NCI-H128 (cell line): ENCODE measurements at regions not wholly inside any gene's neighbourhood (a gene's known extent, or its start where the extent isn't known, plus 50 kb on each side); places are given as distances from the start of the nearest gene placed in this dataset.

Experiments
- DNase-seq: peaks from one replicate; lab custom pipeline; 2025; ENCODE audit not compliant: unreplicated experiment; lab: John Stamatoyannopoulos, UW

DNA sequence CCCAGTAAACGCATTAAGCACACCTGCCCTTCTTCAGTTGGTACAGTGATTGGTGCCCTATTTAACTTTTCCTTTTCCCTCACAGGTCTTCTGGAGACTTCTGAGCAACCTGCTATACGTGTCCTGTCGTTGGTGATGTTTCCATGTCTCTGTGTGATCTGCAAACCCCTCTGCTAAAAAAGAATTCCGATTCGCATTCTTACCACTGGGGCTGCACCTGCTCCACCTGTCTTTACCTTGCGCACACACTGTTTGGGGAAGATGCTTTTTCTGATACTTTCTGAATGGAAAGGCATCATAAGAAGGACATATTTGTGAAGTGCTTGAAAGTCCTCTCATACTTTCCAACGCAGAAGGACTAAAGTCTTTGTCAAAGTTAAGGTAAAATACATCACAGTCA lies 323.9 kb upstream of the SOX11 start:
- no peak for DNase-seq

DNA sequence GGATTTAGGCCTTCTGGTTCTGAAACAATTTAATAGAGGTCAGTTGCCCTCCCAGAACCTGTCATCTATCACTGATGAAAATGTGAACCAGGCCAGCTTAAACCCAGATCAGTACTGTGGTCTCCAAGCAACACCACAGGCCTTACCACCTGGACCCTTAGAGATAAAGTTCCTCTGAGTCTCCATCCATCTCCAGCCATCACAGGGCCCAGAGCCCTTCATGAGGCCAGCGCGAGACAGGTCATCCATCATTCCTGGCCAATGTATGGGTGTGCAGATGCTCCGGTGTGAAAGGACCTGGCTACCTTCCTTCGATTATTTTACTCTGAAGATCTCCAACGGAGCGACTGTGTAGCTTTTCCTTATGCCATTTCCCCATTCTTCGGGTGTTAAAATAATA lies 322.7 kb upstream of the SOX11 start:
- DNase-seq = no peak

DNA sequence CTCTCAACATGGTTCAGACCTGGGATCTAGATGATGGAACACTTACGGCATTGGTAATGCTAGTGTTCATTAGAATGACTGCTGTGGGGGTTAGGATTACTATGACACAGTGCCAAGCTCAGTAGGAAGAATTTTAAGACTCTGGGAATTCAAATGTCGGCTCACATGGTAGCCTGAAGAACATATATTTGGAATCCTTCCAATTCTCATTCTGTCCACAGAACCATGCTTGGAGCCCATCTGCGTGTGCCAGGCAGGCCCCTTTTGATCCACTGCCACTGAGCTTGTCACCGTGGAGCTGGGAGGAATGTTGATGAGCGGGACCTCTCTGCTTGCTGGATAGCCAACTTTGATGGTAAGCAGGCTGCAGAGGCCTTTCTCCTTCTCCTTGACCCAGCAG lies 322.0 kb upstream of the SOX11 start:
- no peak for DNase-seq

DNA sequence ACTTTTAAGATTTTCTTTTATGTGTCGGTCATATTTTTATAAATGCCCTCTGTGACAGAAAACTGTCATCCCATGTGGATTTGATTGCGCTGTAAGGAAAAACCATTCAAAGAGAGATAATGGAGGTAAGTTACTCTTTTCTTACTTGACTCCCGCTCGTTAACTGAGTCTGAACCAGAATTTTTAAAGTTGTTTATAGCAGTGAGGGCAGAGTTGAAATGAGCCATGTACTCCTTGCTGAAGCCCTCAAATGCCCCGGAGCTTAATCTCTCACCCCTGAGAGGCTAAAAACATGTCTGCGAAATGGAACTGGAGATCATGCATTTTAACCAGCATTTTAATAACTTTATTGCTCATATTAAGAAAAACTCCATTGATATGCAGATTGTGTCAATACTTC lies 320.0 kb upstream of the SOX11 start:
- no peak for DNase-seq

DNA sequence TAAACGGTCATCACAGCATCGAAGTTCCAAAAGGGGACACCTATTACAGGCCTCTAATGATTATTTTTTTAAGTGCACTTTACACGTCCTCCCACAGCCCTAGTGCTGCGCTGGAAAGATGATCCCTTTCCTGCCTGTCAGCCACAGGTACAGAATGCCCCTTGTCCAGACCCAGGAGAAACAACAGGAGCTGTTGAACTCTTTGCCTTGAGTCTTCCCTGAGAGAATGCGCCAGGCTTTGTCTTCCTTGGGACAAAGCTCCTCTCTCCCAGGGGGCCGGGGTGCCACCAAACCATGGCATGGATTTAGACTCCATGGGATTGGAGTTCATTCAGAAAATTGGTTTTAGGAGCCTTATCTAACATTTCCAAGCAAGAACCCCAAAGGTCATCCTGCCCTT lies 319.0 kb upstream of the SOX11 start:
- DNase-seq = peak; percentile 23

DNA sequence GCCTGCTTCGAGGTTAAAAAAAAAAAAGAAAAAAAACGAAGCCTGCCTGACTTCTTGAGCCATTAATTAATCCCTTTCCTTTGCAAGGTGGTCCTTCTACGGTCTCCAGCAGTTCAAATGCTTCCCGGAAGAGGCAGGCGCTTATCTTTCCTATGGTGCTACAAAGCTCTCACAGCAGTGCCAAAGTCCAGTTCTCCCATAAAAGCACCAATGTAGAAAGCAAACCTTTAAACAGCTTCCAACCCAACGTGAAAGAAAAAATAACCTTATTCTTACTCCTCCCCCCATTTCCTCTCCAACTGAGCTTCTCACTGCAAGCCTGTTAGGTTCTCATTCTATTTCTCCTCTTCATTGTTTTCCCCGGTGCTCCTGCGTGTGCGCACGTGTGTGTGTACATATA lies 317.4 kb upstream of the SOX11 start:
- no peak for DNase-seq

DNA sequence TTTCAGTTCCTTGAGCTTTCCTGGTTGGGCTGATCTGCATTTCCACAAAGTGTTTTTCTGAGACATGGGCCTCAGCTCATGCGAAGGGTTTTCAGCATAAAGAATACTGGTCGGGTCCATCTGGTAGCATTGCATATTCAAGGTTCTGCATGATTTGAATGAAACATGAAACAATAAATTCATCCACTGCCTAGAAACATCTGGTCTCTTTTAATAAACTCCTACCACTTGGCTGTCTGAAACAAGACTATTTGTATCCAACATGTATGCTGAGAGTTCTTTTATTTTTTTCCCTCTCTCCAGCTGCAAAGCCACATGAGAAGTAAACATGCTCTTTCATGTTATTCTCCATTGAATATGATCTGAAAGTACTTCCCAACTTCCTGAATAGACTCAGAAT lies 314.9 kb upstream of the SOX11 start:
- DNase-seq = no peak

DNA sequence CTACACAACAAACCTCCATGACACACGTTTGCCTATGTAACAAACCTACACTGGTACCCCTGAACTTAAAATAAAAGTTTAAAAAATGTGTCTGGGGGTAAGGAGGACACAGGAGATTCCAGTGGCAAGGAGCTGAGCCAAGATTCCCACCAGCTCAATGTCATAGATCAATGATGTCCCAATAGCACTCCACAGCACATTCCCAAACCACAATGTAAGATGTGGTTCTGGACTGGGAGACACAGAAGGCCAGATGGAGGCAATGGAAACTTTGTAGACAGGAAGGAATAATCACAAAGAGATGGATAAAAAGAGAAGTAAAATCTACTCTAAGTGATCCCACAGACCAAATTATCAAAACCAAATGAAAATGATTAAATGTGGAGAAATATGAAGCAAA lies 312.4 kb upstream of the SOX11 start:
- DNase-seq = no peak

DNA sequence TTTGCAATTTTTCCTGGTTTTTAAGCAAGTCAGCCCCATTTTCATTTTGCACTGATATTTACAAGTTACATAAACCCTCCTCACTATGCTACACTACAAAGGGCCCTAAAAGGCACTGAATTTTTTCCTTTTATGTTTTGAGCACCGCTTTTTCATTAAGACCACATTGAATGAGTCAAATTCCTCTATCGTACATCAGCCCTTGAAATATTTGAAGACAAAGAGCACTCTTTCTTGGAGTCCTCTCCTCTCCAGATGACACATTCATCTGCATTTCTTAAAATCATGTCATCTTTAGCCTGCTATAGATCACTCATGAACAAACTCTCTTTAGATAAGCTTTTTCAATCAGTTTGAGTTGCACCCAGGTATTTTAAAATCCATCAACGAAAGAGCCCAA lies 306.6 kb upstream of the SOX11 start:
- no peak for DNase-seq

DNA sequence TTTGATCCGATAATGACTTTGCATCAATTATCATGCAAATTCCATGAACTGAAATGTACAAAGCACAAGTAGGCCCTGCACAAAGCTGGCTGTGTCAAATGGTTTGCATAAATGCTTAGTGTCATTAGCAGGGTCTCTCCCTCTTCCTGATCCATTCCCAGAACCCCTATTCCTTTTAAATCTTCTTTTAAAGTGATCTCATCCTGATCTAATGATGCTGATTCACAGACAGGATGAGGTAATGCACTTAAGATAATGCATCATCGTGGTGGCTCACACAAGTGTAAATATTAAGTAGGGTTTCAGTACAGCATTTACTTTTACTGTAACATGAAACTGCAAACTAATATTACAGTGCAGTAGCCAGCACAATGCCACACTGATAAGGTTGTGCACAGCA lies 304.8 kb upstream of the SOX11 start:
- no peak for DNase-seq

DNA sequence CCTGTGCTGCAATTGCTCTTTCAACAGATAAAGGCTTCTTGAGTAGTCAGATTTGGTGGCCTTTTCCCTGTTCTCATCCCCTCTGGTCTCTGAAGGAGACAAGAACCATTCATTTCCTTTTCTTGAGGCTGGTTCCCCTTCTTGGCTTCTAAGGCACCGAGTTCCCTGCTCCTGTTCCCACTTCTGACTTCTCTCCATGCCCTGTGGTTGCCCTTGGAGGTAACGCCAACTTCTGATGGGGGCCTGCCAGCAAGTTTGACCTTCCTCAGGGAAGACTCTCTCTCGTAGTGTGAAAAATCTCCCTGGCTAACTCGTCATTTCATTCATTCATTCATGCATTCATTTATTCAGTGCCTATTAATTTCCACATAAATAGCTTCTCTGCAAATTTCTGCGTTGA lies 302.4 kb upstream of the SOX11 start:
- DNase-seq = no peak

DNA sequence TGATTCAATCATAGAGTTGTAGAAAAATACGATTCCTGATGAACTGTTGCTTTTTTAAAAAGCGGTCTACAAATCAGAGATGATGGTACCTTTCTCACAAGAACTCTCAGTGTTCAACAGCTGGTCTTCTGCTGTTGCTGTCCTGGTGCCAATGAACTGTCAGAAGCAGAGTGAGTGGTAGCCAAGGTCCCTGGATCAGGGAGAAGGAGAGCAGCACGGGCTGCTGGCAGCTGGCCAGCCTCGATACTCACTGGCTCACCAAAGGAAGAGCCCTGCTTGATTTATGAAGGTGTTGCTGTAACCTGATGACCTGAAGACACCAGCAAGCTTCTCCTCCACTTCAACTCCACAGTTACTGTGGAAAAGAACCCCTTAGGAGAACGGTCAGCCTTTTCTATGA lies 300.8 kb upstream of the SOX11 start:
- DNase-seq = no peak

DNA sequence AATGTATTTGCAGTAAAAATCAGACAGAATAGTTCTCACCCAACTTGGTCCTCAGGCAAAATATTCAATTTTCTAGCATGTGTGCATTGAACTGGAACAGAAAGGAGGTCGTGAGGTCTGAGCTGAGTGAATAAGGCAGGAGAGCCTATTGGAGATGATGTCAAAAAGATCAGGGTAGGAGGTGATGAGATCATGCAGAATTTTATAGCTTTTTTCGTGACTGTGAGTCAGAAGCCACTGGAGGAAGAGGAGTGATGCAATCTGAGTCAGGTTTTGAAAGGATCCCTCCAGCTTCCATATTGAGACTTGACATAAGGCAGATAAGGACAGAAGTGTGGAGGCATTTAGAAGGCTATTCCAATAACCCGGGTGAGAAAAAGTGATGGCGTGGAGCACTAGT lies 299.5 kb upstream of the SOX11 start:
- no peak for DNase-seq

DNA sequence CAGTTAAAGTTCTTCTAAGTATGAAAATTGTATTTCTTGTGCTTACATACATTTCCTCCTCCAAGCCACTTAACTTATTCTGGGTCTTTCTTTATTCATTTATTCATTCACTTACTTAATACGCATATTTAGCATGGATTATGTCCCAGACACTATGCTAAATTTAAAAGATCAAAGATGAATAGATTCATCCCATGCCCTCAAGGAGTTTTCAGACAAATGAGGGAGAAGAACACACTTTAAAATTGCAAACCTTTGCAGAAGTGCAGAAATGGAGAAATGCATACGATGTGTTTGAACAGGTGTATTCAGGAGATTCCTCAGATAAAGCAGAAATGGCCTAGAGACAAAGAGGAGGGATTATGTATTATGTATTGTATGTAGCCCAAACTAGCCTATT lies 298.7 kb upstream of the SOX11 start:
- DNase-seq = no peak

DNA sequence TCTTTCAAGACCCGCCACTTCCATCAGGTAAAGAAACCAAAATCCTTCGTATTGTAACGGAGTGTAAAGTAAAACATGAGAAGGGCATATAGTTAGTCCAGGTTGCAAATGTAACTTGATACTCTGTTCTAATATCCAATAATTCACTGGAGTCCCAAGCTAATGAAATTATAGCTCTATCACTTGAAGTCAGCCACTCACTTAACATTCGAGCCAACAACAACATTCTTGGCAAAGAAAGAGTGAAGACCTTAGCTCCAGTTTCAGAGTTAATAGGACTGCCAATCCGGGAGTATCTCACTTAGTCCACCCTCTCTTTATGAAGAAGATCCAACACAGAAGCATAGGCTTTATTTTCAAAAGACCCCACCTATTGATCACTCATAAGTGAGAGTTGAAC lies 298.0 kb upstream of the SOX11 start:
- DNase-seq = no peak

DNA sequence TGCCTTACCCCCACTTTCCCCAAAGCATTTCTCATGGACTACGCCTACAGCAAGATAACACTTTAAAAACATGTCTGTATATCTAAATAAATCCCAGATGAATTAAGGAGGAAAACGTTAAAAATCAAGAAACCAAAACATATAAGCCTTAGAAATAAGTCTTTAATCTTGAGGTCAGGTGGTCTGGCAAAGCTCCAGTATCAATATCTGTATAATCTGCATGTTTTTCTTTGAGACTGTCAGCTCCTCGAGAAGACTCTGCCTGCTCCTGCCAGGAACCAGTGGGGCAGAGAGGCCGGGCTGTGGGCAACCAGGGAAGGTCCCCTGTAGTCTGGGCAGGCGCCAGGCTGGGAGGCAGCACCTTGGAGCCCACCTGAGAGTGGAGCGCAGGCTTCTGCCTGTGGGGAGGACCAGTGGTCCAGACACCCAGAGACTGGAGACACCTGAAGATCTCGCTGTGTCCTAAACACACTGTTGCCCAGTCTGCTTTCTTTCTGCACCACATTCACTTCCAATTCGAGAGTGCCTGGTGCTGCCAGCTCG lies 291.0 kb upstream of the SOX11 start:
- DNase-seq = no peak

DNA sequence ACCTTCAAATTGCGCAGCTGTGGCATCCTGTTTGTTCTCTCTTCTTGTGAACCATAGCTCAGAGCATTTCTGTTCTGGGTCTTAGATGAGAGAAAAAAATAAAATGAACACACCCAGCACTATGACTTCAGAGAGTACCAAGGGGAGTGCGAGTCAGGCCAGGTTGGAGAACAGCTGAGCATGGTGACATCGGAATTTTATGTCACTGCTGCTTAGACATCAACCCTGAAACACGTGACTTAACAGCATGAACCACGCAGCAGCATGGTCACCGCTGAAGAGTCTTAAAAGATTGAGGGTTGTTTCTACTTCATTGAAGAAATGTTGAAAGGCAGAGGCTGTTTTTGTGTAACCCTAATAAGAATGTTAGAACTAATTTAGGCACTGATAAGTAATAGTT lies 288.8 kb upstream of the SOX11 start:
- no peak for DNase-seq

DNA sequence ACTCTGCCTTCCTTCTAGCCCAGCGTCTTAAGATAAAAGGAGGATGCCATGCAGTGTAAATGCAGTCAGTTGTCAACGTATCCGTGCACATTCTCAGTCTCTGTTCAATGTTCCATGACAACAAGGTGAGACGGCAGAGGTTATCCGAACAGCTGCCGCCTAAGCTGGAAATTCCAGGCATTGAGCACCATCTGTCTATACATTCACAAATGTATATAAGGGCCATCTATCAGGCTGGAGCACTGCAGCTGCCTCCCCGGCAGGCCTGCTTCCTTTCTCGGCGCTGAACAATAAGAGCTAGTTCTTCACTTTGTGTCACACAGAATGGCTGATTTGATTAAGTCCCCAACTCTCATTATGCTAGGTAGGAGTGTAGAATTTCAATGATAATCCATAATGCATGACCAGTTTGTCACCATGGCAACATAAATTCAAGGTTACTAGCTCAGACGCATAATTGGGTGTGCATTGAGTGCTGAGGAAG lies 282.2 kb upstream of the SOX11 start:
- DNase-seq = peak; percentile 23

DNA sequence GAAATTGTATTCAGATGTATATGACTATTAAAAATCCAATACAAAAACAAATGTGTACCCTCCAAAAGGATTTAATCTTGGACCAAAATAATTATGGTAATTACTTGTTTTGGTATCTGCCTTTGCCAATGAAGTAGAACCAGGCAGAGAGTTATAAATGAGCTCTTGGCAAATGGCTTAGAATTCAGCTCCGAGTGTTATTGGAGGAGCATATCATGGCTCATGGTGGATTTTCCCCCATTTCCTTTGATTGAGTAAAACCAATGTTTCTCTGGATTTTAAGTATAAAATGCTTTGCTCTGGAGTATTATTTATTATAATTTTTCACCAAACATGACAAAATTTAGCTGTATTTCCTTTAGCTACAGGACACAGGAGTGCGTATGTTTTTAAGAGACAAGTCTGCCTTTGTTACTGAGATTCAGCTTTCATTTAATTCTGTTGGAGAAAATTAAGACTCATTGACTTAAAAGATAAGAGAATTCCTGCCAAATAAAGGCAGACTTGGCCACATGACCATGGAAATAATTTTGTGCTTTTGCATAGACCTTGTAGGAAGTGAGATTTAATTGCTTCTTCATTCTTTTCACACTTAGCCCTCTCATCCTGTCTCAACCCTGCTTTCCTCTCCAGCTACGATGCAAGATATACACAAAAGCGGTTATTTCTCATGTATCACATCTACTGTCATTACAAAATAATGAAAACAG lies 281.0 kb upstream of the SOX11 start:
- no peak for DNase-seq

DNA sequence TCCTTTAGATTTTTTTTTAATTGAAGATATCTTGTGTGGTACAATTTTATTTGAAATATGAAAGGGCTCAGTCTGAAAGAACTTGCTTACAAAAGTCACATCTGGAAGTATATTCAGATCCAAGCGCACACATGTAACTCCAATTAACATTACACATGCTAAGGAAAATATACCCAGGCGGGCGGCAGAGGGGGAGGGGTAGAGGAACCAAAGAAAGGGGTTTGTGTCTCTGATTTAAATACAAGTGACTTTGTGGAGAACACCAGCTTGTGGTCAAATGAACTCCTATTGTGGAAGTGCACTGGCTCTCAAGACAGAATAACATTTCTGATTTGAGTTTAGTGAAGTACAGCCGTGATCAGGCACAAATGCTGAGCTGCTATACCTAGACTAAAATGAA lies 280.2 kb upstream of the SOX11 start:
- DNase-seq = no peak

DNA sequence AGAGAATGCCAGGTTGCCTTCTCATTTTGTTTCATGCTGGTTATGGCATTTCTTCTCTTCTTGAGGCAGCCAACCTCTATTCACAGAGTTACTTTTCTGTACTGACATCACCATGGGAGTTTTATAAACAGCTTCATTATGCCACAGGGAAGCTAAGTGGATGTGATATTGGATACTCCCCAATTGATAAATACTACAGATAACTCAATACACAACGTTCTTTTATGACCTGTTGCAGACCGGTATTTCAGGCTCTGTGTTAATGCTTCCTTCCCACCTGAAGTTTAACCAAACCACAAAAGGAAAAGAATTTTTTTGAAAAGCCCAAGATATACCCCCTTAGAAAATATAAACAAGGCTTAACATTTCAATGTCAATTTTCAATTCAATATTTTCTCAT lies 258.3 kb upstream of the SOX11 start:
- peak; percentile 35 for DNase-seq

DNA sequence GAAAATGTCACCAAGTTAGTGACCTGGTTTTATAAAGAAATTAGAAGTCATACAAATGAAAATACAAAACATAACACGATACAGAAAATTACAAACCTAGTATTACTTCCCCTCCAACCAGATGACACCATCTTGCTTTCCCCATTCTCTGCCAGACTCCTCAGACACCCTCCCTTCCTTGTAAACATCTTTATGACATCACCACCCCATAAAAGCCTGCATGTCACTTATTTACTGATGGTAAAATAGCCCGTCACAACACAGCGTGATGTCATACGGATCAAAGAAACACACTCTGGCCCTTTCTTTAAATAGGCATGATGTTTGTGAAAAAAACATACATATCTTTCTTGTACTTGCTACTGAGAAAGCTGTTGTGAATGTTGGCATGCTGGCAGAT lies 254.8 kb upstream of the SOX11 start:
- DNase-seq = no peak

DNA sequence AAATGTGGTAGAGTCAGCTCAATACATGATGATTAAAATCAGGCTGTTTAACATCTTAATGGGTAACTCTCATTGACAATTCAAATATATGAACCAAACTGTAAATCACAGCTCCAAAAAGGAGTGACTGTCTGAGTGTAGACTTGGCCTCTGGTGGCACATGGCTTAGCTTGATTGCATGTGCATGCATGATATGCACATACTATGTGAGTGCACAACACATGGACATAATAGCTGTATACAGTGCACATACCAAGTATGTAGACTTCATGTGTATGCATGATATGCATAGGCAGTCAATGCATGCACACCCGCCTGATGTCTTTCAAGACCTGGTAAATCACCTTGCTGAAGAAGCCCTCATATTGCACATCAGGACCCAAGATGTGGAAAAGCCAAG lies 252.0 kb upstream of the SOX11 start:
- DNase-seq = no peak
